NCI-H1694 treated with DMSO at 0.1 percent for 48 hours (cell line): ENCODE measurements at regions not wholly inside any gene's neighbourhood (a gene's known extent, or its start where the extent isn't known, plus 50 kb on each side); places are given as distances from the start of the nearest gene placed in this dataset.
"Not testable (repeated sequence)": the region's sequence is repeated elsewhere in the genome, so short reads cannot be mapped to it uniquely, and the experiment has no call there.

ENCODE experiments used
- DNase-seq: peaks from one replicate; lab custom pipeline; 2025; lab: John Stamatoyannopoulos, UW

GRCh38 chr6:78231002-78231401 is 578.2 kb downstream of the MEI4 start:
- no peak for DNase-seq

GRCh38 chr6:78243519-78243918 is 590.7 kb downstream of the MEI4 start:
- no peak for DNase-seq

- DNase-seq = no peak
Measured at GRCh38 chr6:78251931-78252330, 599.1 kb downstream of the MEI4 start.

GRCh38 chr6:78253618-78254017 is 600.8 kb downstream of the MEI4 start:
- no peak for DNase-seq

- no peak for DNase-seq
Measured at GRCh38 chr6:78259935-78260334, 607.1 kb downstream of the MEI4 start.

- DNase-seq = not testable (repeated sequence)
Measured at GRCh38 chr6:78260427-78260826, 606.9 kb upstream of the IRAK1BP1 start.

- no peak for DNase-seq
Measured at GRCh38 chr6:78268591-78269452, 598.5 kb upstream of the IRAK1BP1 start.

GRCh38 chr6:78300885-78301284 is 566.5 kb upstream of the IRAK1BP1 start:
- no peak for DNase-seq

- DNase-seq = no peak
Measured at GRCh38 chr6:78302411-78302810, 564.9 kb upstream of the IRAK1BP1 start.

GRCh38 chr6:78308025-78308424 is 559.3 kb upstream of the IRAK1BP1 start:
- no peak for DNase-seq

- no peak for DNase-seq
Measured at GRCh38 chr6:78322068-78322845, 545.1 kb upstream of the IRAK1BP1 start.

- no peak for DNase-seq
Measured at GRCh38 chr6:78324213-78324612, 543.1 kb upstream of the IRAK1BP1 start.

GRCh38 chr6:78340755-78341154 is 526.6 kb upstream of the IRAK1BP1 start:
- DNase-seq = no peak

GRCh38 chr6:78345882-78346281 is 521.5 kb upstream of the IRAK1BP1 start:
- no peak for DNase-seq

- DNase-seq = no peak
Measured at GRCh38 chr6:78347191-78347916, 520.0 kb upstream of the IRAK1BP1 start.

- no peak for DNase-seq
Measured at GRCh38 chr6:78353040-78353439, 514.3 kb upstream of the IRAK1BP1 start.

GRCh38 chr6:78363688-78364087 is 503.7 kb upstream of the IRAK1BP1 start:
- DNase-seq = no peak

- DNase-seq = no peak
Measured at GRCh38 chr6:78365473-78365872, 501.9 kb upstream of the IRAK1BP1 start.

GRCh38 chr6:78377056-78377455 is 490.3 kb upstream of the IRAK1BP1 start:
- no peak for DNase-seq

- DNase-seq = no peak
Measured at GRCh38 chr6:78379982-78380381, 487.4 kb upstream of the IRAK1BP1 start.

- DNase-seq = no peak
Measured at GRCh38 chr6:78380541-78380940, 486.8 kb upstream of the IRAK1BP1 start.

GRCh38 chr6:78383968-78384367 is 483.4 kb upstream of the IRAK1BP1 start:
- no peak for DNase-seq

GRCh38 chr6:78386854-78387253 is 480.5 kb upstream of the IRAK1BP1 start:
- DNase-seq = not testable (repeated sequence)
